ENCODE measurements at regions not wholly inside any gene's neighbourhood (a gene's known extent, or its start where the extent isn't known, plus 50 kb on each side); places are given as distances from the start of the nearest gene placed in this dataset.

- TF ChIP-seq POLR2A (IDR thresholded peaks at IDR 0.05) (no peak), POLR2AphosphoS5 (IDR thresholded peaks at IDR 0.05) (no peak)
Measured at GRCh38 chr1:238451781-238452310, 561.1 kb upstream of the ZP4 start.

All from upper lobe of left lung (tissue), 4 donors.